Peyer's patch (tissue), 4 donors: ENCODE measurements at regions not wholly inside any gene's neighbourhood (a gene's known extent, or its start where the extent isn't known, plus 50 kb on each side); places are given as distances from the start of the nearest gene placed in this dataset.

ENCODE experiments used
- CTCF ChIP-seq, 6 experiments: fragments of 450-650 bp in 4 of 6; fragments of 200-600 bp in 2 of 6; sonication (generic) in 1 of 6; IDR thresholded peaks; one replicate each; pipeline ENCODE4 v1.5.1; 2017 to 2019; ENCODE audit warnings: antibody characterized with exemption in 6 of 6, mild to moderate bottlenecking in 3 of 6, moderate library complexity in 1 of 6
- POLR2A ChIP-seq, 2 donors: fragments of 450-650 bp; IDR thresholded peaks; one replicate each; pipeline ENCODE4 v1.5.1; 2017; ENCODE audit warnings: antibody characterized with exemption in 2 of 2, mild to moderate bottlenecking in 2 of 2, moderate library complexity in 2 of 2

- TF ChIP-seq CTCF (IDR thresholded peaks at IDR 0.05) (peak in 1 of 6 experiments; percentile 6), POLR2A (IDR thresholded peaks at IDR 0.05) (no peak)
Measured at GRCh38 chr4:96035727-96036126, 195.8 kb downstream of the PDHA2 start.
